ENCODE measurements at regions not wholly inside any gene's neighbourhood (a gene's known extent, or its start where the extent isn't known, plus 50 kb on each side); places are given as distances from the start of the nearest gene placed in this dataset.

GRCh38 chr9:88923653-88924288, 67.5 kb upstream of the S1PR3 start:
- no peak for TF ChIP-seq CTCF (IDR thresholded peaks at IDR 0.05)
- no peak for TF ChIP-seq EP300 (IDR thresholded peaks at IDR 0.05)
- TF ChIP-seq POLR2A (IDR thresholded peaks at IDR 0.05), result no peak
- Histone ChIP-seq H3K4me1 (ENCODE audit: insufficient read depth) (no peaks in the 10 kb centered on the region), H3K27me3 (no peaks in the 10 kb centered on the region), H3K27ac (no peak overlapping the region), H3K36me3 (no peaks in the 10 kb centered on the region), H3K9me3 (no peaks in the 10 kb centered on the region), H3K4me3 (no peak overlapping the region)
- 78 to 91% (median 87%) methylated on average over 14 of the region's 14 CpGs for WGBS, 3 donors
- intact Hi-C loops (cut with DNase I), result loop anchor here in 1 of 4 donors (5.0 kb wide), 1 partner anchor 1014 kb away; no protein-coding TSS in a partner anchor
- DNase-seq, result no peak

- intact Hi-C loops (cut with DNase I), result no loop called here
- TF ChIP-seq CTCF (IDR thresholded peaks at IDR 0.05) (no peak), EP300 (IDR thresholded peaks at IDR 0.05) (no peak), POLR2A (IDR thresholded peaks at IDR 0.05) (no peak)
- Histone ChIP-seq H3K27ac (no peak overlapping the region), H3K4me1 (ENCODE audit: insufficient read depth) (no peaks in the 10 kb centered on the region), H3K27me3 (no peaks in the 10 kb centered on the region), H3K4me3 (no peak overlapping the region), H3K36me3 (no peaks in the 10 kb centered on the region), H3K9me3 (no peaks in the 10 kb centered on the region)
- WGBS, 3 donors, result 75 to 90% (median 77%) methylated on average over 5 of the region's 5 CpGs
- no peak for DNase-seq
Observed at GRCh38 chr9:88925481-88925880, 65.8 kb upstream of the S1PR3 start.

GRCh38 chr9:88926781-88927505, 64.3 kb upstream of the S1PR3 start:
- 62 to 65% (median 63%) methylated on average over 5 of the region's 5 CpGs for WGBS, 3 donors

GRCh38 chr9:88927510-88927909, 63.8 kb upstream of the S1PR3 start:
- Histone ChIP-seq H3K4me1 (ENCODE audit: insufficient read depth) (no peaks in the 10 kb centered on the region), H3K4me3 (no peak overlapping the region), H3K27ac (no peak overlapping the region), H3K27me3 (no peaks in the 10 kb centered on the region), H3K36me3 (no peaks in the 10 kb centered on the region), H3K9me3 (no peaks in the 10 kb centered on the region)
- intact Hi-C loops (cut with DNase I), result no loop called here
- TF ChIP-seq POLR2A (IDR thresholded peaks at IDR 0.05), result no peak
- no peak for TF ChIP-seq EP300 (IDR thresholded peaks at IDR 0.05)
- no peak for TF ChIP-seq CTCF (IDR thresholded peaks at IDR 0.05)
- no peak for DNase-seq
- 66 to 71% (median 66%) methylated on average over 3 of the region's 3 CpGs for WGBS, 3 donors

More at GRCh38 chr9:88926781-88927505, 64.3 kb upstream of the S1PR3 start:
- Histone ChIP-seq H3K27ac (no peak overlapping the region), H3K9me3 (no peaks in the 10 kb centered on the region), H3K4me3 (no peak overlapping the region), H3K27me3 (no peaks in the 10 kb centered on the region), H3K4me1 (ENCODE audit: insufficient read depth) (no peaks in the 10 kb centered on the region), H3K36me3 (no peaks in the 10 kb centered on the region)
- intact Hi-C loops (cut with DNase I), result no loop called here
- TF ChIP-seq CTCF (IDR thresholded peaks at IDR 0.05) (no peak), POLR2A (IDR thresholded peaks at IDR 0.05) (no peak), EP300 (IDR thresholded peaks at IDR 0.05) (no peak)
- no peak for DNase-seq

All from ovary (tissue), 7 donors.